Activated T-cell treated with anti-CD3 and anti-CD28 coated beads, Interleukin-2, amount 50 U/mL, for 4 hours (primary cell): ENCODE measurements at regions not wholly inside any gene's neighbourhood (a gene's known extent, or its start where the extent isn't known, plus 50 kb on each side); places are given as distances from the start of the nearest gene placed in this dataset.
"Not testable (repeated sequence)": the region's sequence is repeated elsewhere in the genome, so short reads cannot be mapped to it uniquely, and the experiment has no call there.

Experiments used
- ATAC-seq, 2 donors: fragments of 200-7000 bp; cut with Tn5 transposase; one replicate each; pipeline ENCODE4 v1.10.0; 2021
- DNase-seq: peaks from one replicate; pipeline ENCODE4 v3.0.0-alpha.2; 2020
- H3K27me3 Mint-ChIP-seq: one replicate; pipeline ENCODE4 v1.8.0; 2021; ENCODE audit warnings: low read depth, mixed read lengths
- H3K36me3 Mint-ChIP-seq: one replicate; pipeline ENCODE4 v1.8.0; 2022; ENCODE audit warnings: mixed read lengths; ENCODE audit not compliant: insufficient read depth
- H3K4me1 Mint-ChIP-seq: one replicate; pipeline ENCODE4 v1.8.0; 2021; ENCODE audit warnings: low read depth, mixed read lengths
- H3K4me3 Mint-ChIP-seq: one replicate; pipeline ENCODE4 v1.8.0; 2021; ENCODE audit warnings: mild to moderate bottlenecking, moderate library complexity, mixed read lengths
- H3K9me3 Mint-ChIP-seq: one replicate; pipeline ENCODE4 v1.8.0; 2021; ENCODE audit warnings: mixed read lengths

- ATAC-seq (no peak), DNase-seq (no peak)
- peaks cover 2% of the 10 kb centered on the region for H3K9me3 Mint-ChIP-seq
- no peaks in the 10 kb centered on the region for H3K4me1 Mint-ChIP-seq
- H3K36me3 Mint-ChIP-seq: no peaks in the 10 kb centered on the region
- H3K27me3 Mint-ChIP-seq: peaks cover 2% of the 10 kb centered on the region
- no peak overlapping the region for H3K4me3 Mint-ChIP-seq
Observed at GRCh38 chr3:181919375-181919774, 207.7 kb downstream of the SOX2 start.

GRCh38 chr3:181920409-181920808, 208.7 kb downstream of the SOX2 start:
- ATAC-seq: no peak
- DNase-seq: no peak
- H3K4me1 Mint-ChIP-seq: no peaks in the 10 kb centered on the region
- no peaks in the 10 kb centered on the region for H3K36me3 Mint-ChIP-seq
- H3K4me3 Mint-ChIP-seq: no peak overlapping the region
- peaks cover 6% of the 10 kb centered on the region for H3K9me3 Mint-ChIP-seq
- H3K27me3 Mint-ChIP-seq: peaks cover 2% of the 10 kb centered on the region

- DNase-seq: no peak
- no peaks in the 10 kb centered on the region for H3K36me3 Mint-ChIP-seq
- peaks cover 6% of the 10 kb centered on the region for H3K9me3 Mint-ChIP-seq
- peaks cover 2% of the 10 kb centered on the region for H3K27me3 Mint-ChIP-seq
- no peaks in the 10 kb centered on the region for H3K4me1 Mint-ChIP-seq
- no peak for ATAC-seq
- H3K4me3 Mint-ChIP-seq: no peak overlapping the region
Observed at GRCh38 chr3:181921220-181921619, 209.5 kb downstream of the SOX2 start.

GRCh38 chr3:181925841-181926240, 214.1 kb downstream of the SOX2 start:
- not testable (repeated sequence) for DNase-seq, H3K36me3 Mint-ChIP-seq, H3K27me3 Mint-ChIP-seq, H3K4me3 Mint-ChIP-seq, H3K4me1 Mint-ChIP-seq, ATAC-seq
- peaks cover 20% of the 10 kb centered on the region for H3K9me3 Mint-ChIP-seq

GRCh38 chr3:181929501-181929900, 217.8 kb downstream of the SOX2 start:
- Mint-ChIP-seq H3K4me3 (no peak overlapping the region), H3K9me3 (peaks cover 17% of the 10 kb centered on the region), H3K27me3 (no peaks in the 10 kb centered on the region), H3K4me1 (no peaks in the 10 kb centered on the region), H3K36me3 (no peaks in the 10 kb centered on the region)
- ATAC-seq: no peak
- no peak for DNase-seq

GRCh38 chr3:181930105-181930504, 218.4 kb downstream of the SOX2 start:
- Mint-ChIP-seq H3K27me3 (no peaks in the 10 kb centered on the region), H3K4me3 (no peak overlapping the region)
- no peak for ATAC-seq

GRCh38 chr3:181932039-181932438, 220.3 kb downstream of the SOX2 start:
- Mint-ChIP-seq H3K4me3 (no peak overlapping the region), H3K4me1 (no peaks in the 10 kb centered on the region), H3K27me3 (no peaks in the 10 kb centered on the region), H3K9me3 (peaks cover 14% of the 10 kb centered on the region), H3K36me3 (no peaks in the 10 kb centered on the region)
- no peak for DNase-seq
- no peak for ATAC-seq

More at GRCh38 chr3:181930105-181930504, 218.4 kb downstream of the SOX2 start:
- no peaks in the 10 kb centered on the region for H3K36me3 Mint-ChIP-seq
- no peaks in the 10 kb centered on the region for H3K4me1 Mint-ChIP-seq
- no peak for DNase-seq
- peaks cover 14% of the 10 kb centered on the region for H3K9me3 Mint-ChIP-seq

GRCh38 chr3:181933052-181933618, 221.4 kb downstream of the SOX2 start:
- no peak for ATAC-seq
- Mint-ChIP-seq H3K9me3 (peaks cover 9% of the 10 kb centered on the region), H3K36me3 (no peaks in the 10 kb centered on the region), H3K4me1 (no peaks in the 10 kb centered on the region), H3K4me3 (no peak overlapping the region), H3K27me3 (no peaks in the 10 kb centered on the region)
- DNase-seq: no peak

GRCh38 chr3:181935915-181936314, 224.2 kb downstream of the SOX2 start:
- H3K27me3 Mint-ChIP-seq: no peaks in the 10 kb centered on the region
- no peaks in the 10 kb centered on the region for H3K9me3 Mint-ChIP-seq
- no peak for DNase-seq
- no peaks in the 10 kb centered on the region for H3K4me1 Mint-ChIP-seq
- H3K36me3 Mint-ChIP-seq: no peaks in the 10 kb centered on the region
- no peak for ATAC-seq
- no peak overlapping the region for H3K4me3 Mint-ChIP-seq

GRCh38 chr3:181936774-181937173, 225.0 kb downstream of the SOX2 start:
- H3K36me3 Mint-ChIP-seq: no peaks in the 10 kb centered on the region
- ATAC-seq (no peak), DNase-seq (no peak)
- H3K4me1 Mint-ChIP-seq: no peaks in the 10 kb centered on the region
- H3K4me3 Mint-ChIP-seq: no peak overlapping the region
- no peaks in the 10 kb centered on the region for H3K27me3 Mint-ChIP-seq
- no peaks in the 10 kb centered on the region for H3K9me3 Mint-ChIP-seq

- not testable (repeated sequence) for DNase-seq, H3K27me3 Mint-ChIP-seq, H3K4me3 Mint-ChIP-seq, H3K4me1 Mint-ChIP-seq, ATAC-seq, H3K9me3 Mint-ChIP-seq, H3K36me3 Mint-ChIP-seq
Observed at GRCh38 chr3:181938580-181938979, 226.9 kb downstream of the SOX2 start.

- Mint-ChIP-seq H3K27me3 (no peaks in the 10 kb centered on the region), H3K36me3 (no peaks in the 10 kb centered on the region)
- no peak for ATAC-seq
Observed at GRCh38 chr3:181940703-181941102, 229.0 kb downstream of the SOX2 start.

GRCh38 chr3:181941250-181941649, 229.5 kb downstream of the SOX2 start:
- Mint-ChIP-seq H3K4me1 (no peaks in the 10 kb centered on the region), H3K9me3 (no peaks in the 10 kb centered on the region), H3K4me3 (no peak overlapping the region), H3K27me3 (no peaks in the 10 kb centered on the region), H3K36me3 (no peaks in the 10 kb centered on the region)
- ATAC-seq (no peak), DNase-seq (no peak)

More at GRCh38 chr3:181940703-181941102, 229.0 kb downstream of the SOX2 start:
- DNase-seq: no peak
- Mint-ChIP-seq H3K9me3 (no peaks in the 10 kb centered on the region), H3K4me3 (no peak overlapping the region), H3K4me1 (no peaks in the 10 kb centered on the region)

GRCh38 chr3:181943285-181943684, 231.6 kb downstream of the SOX2 start:
- no peaks in the 10 kb centered on the region for H3K36me3 Mint-ChIP-seq
- no peaks in the 10 kb centered on the region for H3K4me1 Mint-ChIP-seq
- no peak overlapping the region for H3K4me3 Mint-ChIP-seq
- no peaks in the 10 kb centered on the region for H3K9me3 Mint-ChIP-seq
- H3K27me3 Mint-ChIP-seq: no peaks in the 10 kb centered on the region
- no peak for ATAC-seq
- DNase-seq: no peak

GRCh38 chr3:181947606-181948005, 235.9 kb downstream of the SOX2 start:
- ATAC-seq (no peak), DNase-seq (no peak)
- H3K27me3 Mint-ChIP-seq: no peaks in the 10 kb centered on the region

GRCh38 chr3:181948286-181948685, 236.6 kb downstream of the SOX2 start:
- DNase-seq: no peak
- Mint-ChIP-seq H3K27me3 (no peaks in the 10 kb centered on the region), H3K36me3 (no peaks in the 10 kb centered on the region), H3K4me1 (no peaks in the 10 kb centered on the region), H3K4me3 (no peak overlapping the region), H3K9me3 (no peaks in the 10 kb centered on the region)
- ATAC-seq: no peak

More at GRCh38 chr3:181947606-181948005, 235.9 kb downstream of the SOX2 start:
- H3K9me3 Mint-ChIP-seq: no peaks in the 10 kb centered on the region
- no peaks in the 10 kb centered on the region for H3K4me1 Mint-ChIP-seq
- no peaks in the 10 kb centered on the region for H3K36me3 Mint-ChIP-seq
- no peak overlapping the region for H3K4me3 Mint-ChIP-seq
